OCI-LY7 (cell line): ENCODE measurements at regions not wholly inside any gene's neighbourhood (a gene's known extent, or its start where the extent isn't known, plus 50 kb on each side); places are given as distances from the start of the nearest gene placed in this dataset.
"Not testable (repeated sequence)": the region's sequence is repeated elsewhere in the genome, so short reads cannot be mapped to it uniquely, and the experiment has no call there.

Experiments used
- CTCF ChIP-seq: fragments of 200-600 bp; sonication (generic); conservative IDR thresholded peaks from 2 replicates; pipeline ENCODE4 v1.5.1; 2014; ENCODE audit warnings: mild to moderate bottlenecking, antibody characterized with exemption, low read length, moderate library complexity, mixed read lengths
- EZH2phosphoT487 ChIP-seq: fragments of 200-600 bp; sonication (generic); IDR thresholded peaks from 2 replicates; pipeline ENCODE4 v1.6.1; 2018; ENCODE audit warnings: low read depth, borderline replicate concordance, mild to moderate bottlenecking, mixed run types, antibody characterized with exemption, low read length, moderate library complexity, mixed read lengths

GRCh38 chr5:163170161-163170560, 267.2 kb upstream of the CCNG1 start:
- TF ChIP-seq CTCF, EZH2phosphoT487: not testable (repeated sequence)
